ENCODE measurements at regions not wholly inside any gene's neighbourhood (a gene's known extent, or its start where the extent isn't known, plus 50 kb on each side); places are given as distances from the start of the nearest gene placed in this dataset.

GRCh38 chr3:30170681-30171438 lies 435.5 kb upstream of the TGFBR2 start:
- no peak for DNase-seq

GRCh38 chr3:30174357-30174756 lies 432.0 kb upstream of the TGFBR2 start:
- no peak for DNase-seq

DNA sequence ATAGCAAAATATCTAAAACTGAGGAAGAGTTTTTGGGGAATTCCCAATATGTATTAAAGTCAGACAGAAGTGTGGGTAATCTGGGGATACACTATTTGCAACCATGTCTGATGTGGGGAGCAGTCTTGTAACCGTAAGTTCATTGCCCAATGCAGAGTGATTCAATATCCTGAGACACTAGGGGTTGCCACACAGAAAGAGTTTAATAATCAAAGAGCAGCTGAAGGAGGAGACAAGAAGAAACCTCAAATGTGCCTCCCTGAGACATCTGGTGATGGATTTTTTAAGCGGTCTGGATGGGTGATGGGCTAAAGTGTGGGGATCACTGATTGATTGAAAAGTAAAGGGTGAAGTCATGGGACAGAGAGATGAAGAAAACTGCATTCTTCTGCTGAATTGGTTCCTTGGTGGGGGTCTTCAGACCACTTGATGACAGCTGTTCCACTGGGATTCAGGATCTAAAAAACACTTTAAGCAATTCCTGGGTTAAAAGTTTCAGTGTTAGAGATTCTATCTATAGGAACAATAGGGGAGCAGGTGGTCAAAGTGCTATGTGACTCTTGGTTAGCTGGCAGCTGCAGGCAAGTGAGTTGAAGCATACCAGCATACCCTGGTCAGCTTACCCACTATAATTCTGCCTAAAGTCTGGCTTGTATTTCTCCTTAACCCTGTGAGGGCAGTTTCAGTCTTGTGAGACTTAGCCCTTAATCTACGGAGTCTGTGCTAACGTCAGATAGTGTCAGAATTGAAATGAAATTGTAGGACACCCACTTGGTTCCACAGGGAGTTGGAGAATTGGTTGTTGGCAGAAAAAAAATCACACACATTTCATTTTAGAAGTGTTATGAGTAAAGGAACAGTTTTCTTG lies 425.9 kb upstream of the TGFBR2 start:
- no peak for DNase-seq

DNA sequence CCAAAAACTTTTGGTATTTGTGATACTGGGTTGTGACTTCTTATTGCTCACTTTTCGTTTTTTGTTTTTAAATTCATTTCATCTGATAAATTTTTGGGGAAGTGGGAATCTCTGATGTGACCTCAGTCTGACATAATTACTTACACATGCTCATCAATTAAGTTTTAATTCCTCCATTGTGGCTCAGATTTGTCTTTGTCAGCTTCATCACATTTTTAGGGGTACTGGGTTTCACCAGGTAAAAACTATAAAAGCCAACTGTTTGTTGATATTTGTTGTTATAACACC lies 425.3 kb upstream of the TGFBR2 start:
- DNase-seq: no peak

GRCh38 chr3:30181581-30181980 lies 424.8 kb upstream of the TGFBR2 start:
- DNase-seq: no peak

- no peak for DNase-seq
Measured at GRCh38 chr3:30183421-30183820, 423.0 kb upstream of the TGFBR2 start.

GRCh38 chr3:30184091-30184810 lies 422.1 kb upstream of the TGFBR2 start:
- DNase-seq: no peak

DNA sequence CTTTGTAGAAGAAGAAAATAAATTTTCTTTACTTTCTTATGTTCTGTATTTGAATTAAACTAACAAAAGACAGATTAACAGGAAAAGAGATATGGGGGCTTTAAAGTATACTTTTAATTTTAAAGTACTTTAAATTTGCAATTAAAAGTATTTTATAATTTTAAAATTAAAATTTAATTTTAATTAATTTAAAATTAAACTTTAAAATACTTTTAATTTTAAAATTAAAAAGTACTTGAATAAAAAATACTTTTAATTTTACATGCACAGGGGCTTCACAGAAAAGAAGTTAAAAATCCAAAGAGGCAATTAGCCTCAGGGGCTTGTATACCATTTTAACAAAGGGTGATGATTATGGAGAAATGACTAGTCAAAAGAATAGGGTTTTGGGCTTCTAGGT lies 420.5 kb upstream of the TGFBR2 start:
- DNase-seq: no peak

DNA sequence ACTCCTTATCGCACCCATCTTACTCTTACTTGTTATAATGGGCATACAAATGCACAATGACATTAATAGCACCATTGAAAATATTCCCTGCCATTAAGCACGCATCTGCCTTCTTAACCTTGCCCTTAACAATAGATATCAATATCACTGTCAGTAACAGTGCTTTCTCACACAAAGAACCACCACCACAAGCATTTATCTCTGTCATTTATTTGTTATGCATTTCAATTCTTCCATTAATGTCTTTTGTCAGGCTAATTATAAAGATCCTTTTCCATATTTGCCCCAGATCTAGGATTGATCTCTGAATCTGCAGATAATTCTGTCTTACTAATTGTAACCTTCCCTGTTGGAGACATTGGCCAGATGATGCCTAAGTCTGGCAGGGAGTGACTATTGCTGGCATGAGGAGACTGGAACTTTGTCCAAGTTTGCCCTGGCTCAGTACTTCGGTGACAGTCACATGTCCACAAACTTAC lies 419.6 kb upstream of the TGFBR2 start:
- DNase-seq: peak; percentile 81

- DNase-seq: no peak
Measured at GRCh38 chr3:30187366-30187765, 419.0 kb upstream of the TGFBR2 start.

DNA sequence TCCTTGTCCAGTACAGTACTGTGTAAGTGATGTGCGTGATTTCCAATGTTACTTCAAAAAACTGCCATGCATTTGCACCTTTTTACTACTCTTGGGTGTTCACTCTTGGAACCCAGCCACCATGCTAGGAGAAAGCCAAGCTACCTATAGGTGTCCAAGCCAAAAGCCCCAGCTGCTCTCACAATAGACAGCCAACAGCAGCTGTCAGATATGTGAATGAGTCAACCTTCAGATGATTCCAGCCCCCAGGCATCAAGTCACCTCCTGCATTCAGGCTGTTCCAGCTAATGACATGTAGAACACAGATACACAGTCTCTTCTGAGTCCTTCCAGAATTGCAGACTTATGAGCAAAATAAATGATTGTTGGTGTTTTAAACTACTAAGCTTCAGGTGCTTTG lies 417.7 kb upstream of the TGFBR2 start:
- peak; percentile 16 for DNase-seq

- DNase-seq: no peak
Measured at GRCh38 chr3:30189900-30190299, 416.5 kb upstream of the TGFBR2 start.

- no peak for DNase-seq
Measured at GRCh38 chr3:30193625-30194044, 412.8 kb upstream of the TGFBR2 start.

DNA sequence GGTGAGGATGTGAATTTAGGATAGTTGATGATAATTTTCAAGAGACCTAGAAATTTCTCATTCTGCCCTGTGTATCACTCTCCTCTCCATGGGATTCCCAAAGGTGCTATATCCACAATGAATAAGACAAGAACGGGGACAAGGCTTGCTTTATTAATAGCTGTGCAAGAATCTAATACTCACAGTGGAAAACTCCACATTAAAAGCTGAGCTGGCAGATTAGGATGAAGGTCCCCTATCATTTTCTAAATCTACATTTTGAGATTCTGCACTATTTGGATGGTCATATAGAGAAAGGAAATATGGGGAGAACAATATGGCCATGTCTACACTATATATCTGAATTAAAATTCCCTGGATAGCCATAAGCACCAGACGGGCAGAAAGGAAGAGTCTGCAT lies 411.0 kb upstream of the TGFBR2 start:
- DNase-seq: no peak

GRCh38 chr3:30198162-30198561 lies 408.2 kb upstream of the TGFBR2 start:
- no peak for DNase-seq

DNA sequence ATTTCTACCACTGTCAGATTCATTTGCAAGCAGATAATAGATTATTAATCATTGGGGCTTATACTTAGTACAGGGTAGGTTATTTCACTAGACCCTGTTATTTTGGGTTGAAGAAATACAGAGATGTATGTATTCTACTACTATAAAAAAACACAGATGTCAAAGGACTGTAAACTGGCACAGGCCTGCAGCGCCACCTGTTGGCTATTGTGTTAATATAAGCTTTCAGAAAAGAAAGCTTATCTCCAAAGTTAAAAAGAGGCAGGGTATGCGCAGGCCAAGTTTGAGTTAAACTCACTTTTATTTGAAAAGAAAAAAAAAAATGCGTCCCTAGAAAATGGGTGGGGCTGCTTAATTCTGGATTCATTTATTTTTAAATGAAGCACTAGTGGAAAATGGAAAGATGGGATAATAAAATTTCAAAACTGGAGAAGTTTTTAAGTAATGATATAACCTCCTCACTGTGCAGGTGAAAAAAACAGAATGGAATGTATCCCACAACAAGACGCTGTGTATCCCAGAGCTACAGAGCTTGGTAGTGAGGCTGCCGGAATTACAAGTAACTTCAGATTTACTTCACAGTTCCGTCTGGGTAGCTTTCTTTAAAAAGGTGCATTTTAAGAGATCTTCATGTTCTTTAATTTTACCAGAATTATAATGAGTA lies 407.2 kb upstream of the TGFBR2 start:
- DNase-seq: no peak

DNA sequence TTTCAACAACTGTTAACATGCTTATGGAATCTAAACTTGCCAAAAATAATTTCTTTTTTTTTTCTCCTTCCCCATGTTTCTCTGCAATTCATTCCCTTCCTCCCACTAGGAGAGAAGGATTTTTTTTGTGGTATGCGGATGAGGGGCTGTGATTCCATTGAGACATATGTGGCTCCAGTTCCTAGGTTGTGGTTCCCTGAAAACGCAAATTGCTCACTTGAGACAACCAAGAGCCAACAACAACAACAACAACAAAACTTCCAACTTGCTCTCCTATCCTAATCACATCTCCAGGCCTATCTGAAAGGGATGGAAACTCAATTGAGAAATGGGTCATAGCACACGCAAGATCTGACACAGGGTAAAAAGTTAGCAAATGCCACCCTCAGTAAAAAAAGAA lies 406.5 kb upstream of the TGFBR2 start:
- DNase-seq: no peak

- DNase-seq: no peak
Measured at GRCh38 chr3:30201715-30202114, 404.7 kb upstream of the TGFBR2 start.

DNA sequence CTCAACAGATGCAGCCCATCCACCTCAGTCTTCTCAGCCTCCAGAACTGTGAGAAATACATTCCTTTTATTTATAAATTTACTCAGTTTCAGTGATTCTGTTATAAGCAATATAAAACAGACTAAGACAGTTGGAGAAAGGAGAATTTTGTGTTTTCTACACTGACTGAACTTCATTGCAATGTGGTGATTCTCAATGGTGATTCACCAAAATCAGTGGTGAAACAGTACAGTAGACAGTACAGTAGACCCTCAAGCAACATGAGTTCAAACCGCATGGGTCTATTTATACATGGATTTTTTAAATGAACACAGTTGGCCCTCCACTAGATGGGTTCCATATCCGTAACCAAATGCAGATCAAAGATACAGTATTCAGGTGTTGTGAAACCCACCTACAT lies 403.1 kb upstream of the TGFBR2 start:
- no peak for DNase-seq

DNA sequence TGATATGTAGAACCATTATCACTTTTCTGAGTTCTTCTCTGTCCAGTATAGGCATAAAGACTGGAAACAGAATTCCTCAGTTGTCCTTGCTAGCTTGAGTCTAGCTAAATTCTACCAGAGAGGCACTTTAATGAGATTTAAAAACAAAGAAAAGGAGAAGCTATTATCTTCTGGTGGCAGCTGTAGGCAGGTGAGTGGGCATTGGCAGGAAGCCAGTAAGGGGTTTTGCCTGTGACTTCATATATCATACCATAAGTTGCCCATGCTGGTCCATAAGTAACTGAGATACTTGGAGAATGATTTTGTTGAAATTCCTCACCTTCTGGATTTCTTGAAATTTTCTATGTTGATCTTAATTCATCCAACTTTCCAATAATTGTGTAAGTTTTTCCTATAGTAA lies 402.3 kb upstream of the TGFBR2 start:
- DNase-seq: no peak

DNA sequence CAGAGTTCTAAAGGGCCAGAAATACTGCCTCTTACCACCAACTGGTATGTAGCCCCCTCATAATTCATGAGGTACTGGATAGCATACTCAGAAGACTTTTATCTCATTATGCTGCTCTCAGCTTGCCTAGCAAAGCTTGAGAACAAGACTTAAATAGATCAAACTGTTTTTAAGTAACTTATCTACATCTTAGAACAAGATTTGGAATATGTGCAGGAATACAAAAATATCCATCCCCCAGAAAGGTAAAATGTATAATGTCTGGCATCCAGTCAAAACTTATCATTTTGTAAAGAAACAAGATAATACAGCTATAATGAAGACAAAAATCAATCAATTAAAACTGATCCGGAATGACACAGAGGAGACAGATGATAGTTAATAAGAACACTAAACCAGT lies 400.4 kb upstream of the TGFBR2 start:
- DNase-seq: no peak

- no peak for DNase-seq
Measured at GRCh38 chr3:30221619-30222018, 384.8 kb upstream of the TGFBR2 start.

DNA sequence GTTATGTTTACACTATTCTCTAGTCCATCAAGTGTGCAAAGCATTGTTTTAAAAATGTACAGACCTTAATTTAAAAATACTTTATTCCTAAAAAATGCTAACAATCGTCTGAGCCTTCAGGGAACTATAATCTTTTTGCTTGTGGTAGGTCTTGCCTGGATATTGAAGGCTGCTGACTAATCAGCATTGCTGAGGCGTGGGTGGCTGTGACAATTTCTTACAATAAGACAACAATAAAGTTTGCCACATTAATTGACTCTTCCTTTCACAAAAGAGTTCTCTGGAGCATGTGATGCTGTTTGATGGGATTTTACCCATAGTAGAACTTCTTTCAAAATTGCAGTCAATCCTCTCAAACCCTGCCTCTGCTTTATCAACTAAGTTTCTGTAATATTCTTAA lies 384.0 kb upstream of the TGFBR2 start:
- no peak for DNase-seq
